Natural killer cell (primary cell): ENCODE measurements at regions not wholly inside any gene's neighbourhood (a gene's known extent, or its start where the extent isn't known, plus 50 kb on each side); places are given as distances from the start of the nearest gene placed in this dataset.

Experiments used
- ATAC-seq, 3 donors: fragments of 150-1000 bp in 2 of 3; fragments of 200-7000 bp in 1 of 3; cut with Tn5 transposase; 1 replicate in 1 of 3; 2 replicates in 2 of 3; pipeline ENCODE4 v1.10.0; 2021; ENCODE audit warnings: mild to moderate bottlenecking in 2 of 3, moderate library complexity in 2 of 3
- DNase-seq, 2 donors: peaks; one replicate each; pipeline versions ENCODE4 v3.0.0 to v3.0.0-alpha.2; 2013 to 2021; ENCODE audit warnings: mixed read lengths in 1 of 2
- H3K27ac ChIP-seq: one replicate; pipeline ENCODE4 v1.5.1; 2013; ENCODE audit warnings: mild to moderate bottlenecking, low read length
- H3K27me3 ChIP-seq: one replicate; pipeline ENCODE4 v1.6.1; 2013; ENCODE audit warnings: low read length; ENCODE audit not compliant: control insufficient read depth, insufficient read depth
- H3K36me3 ChIP-seq: one replicate; pipeline ENCODE4 v1.6.1; 2013; ENCODE audit warnings: low read length; ENCODE audit not compliant: control insufficient read depth, insufficient read depth
- H3K4me1 ChIP-seq: one replicate; pipeline ENCODE4 v1.6.1; 2013; ENCODE audit warnings: low read length; ENCODE audit not compliant: control insufficient read depth, insufficient read depth
- H3K4me3 ChIP-seq: one replicate; pipeline ENCODE4 v1.5.1; 2013; ENCODE audit warnings: low read length
- H3K9me3 ChIP-seq: one replicate; pipeline ENCODE4 v1.6.1; 2013; ENCODE audit warnings: low read length; ENCODE audit not compliant: control insufficient read depth, insufficient read depth
- H3K27ac Mint-ChIP-seq, 2 donors: one replicate each; pipeline ENCODE4 v1.8.0; 2022; ENCODE audit warnings: mild to moderate bottlenecking in 2 of 2, mixed read lengths in 2 of 2, moderate library complexity in 1 of 2
- H3K27me3 Mint-ChIP-seq, 2 donors: one replicate each; pipeline ENCODE4 v1.8.0; 2022; ENCODE audit warnings: low read depth in 2 of 2, mixed read lengths in 2 of 2
- H3K36me3 Mint-ChIP-seq: one replicate; pipeline ENCODE4 v1.8.0; 2022; ENCODE audit warnings: mixed read lengths
- H3K4me1 Mint-ChIP-seq, 2 donors: one replicate each; pipeline ENCODE4 v1.8.0; 2022; ENCODE audit warnings: mixed read lengths in 2 of 2
- H3K4me3 Mint-ChIP-seq: one replicate; pipeline ENCODE4 v1.8.0; 2022; ENCODE audit warnings: mild to moderate bottlenecking, moderate library complexity, mixed read lengths
- H3K9me3 Mint-ChIP-seq, 2 donors: one replicate each; pipeline ENCODE4 v1.8.0; 2022; ENCODE audit warnings: mixed read lengths in 2 of 2
- WGBS: methylation state at CpG from one replicate; pipeline ENCODE4 v1.1.7; 2013; ENCODE audit warnings: missing lambda C conversion rate; ENCODE audit not compliant: insufficient coverage; 5-methylcytosine and 5-hydroxymethylcytosine counted together
- intact Hi-C: fragments of 100-400 bp; cut with micrococcal nuclease; formaldehyde crosslinking; loops from one replicate; pipeline ENCODE4 v1.14.2; 2022
- TF ChIP-seq, protein P1 (sequence below): fragments of 200-600 bp; IDR thresholded peaks from one replicate; pipeline ENCODE4 v1.8.0; 2022; ENCODE audit warnings: antibody characterized with exemption

- H3K9me3 Mint-ChIP-seq: no peaks in the 10 kb centered on the region
- H3K9me3 ChIP-seq: no peaks in the 10 kb centered on the region
- no peak for DNase-seq
- H3K36me3 ChIP-seq: no peaks in the 10 kb centered on the region
- no peak overlapping the region for H3K27ac ChIP-seq
- no peaks in the 10 kb centered on the region for H3K36me3 Mint-ChIP-seq
- no peak for ATAC-seq
- H3K27ac Mint-ChIP-seq: no peak overlapping the region
- intact Hi-C loops: no loop called here
- TF ChIP-seq, protein P1, sequence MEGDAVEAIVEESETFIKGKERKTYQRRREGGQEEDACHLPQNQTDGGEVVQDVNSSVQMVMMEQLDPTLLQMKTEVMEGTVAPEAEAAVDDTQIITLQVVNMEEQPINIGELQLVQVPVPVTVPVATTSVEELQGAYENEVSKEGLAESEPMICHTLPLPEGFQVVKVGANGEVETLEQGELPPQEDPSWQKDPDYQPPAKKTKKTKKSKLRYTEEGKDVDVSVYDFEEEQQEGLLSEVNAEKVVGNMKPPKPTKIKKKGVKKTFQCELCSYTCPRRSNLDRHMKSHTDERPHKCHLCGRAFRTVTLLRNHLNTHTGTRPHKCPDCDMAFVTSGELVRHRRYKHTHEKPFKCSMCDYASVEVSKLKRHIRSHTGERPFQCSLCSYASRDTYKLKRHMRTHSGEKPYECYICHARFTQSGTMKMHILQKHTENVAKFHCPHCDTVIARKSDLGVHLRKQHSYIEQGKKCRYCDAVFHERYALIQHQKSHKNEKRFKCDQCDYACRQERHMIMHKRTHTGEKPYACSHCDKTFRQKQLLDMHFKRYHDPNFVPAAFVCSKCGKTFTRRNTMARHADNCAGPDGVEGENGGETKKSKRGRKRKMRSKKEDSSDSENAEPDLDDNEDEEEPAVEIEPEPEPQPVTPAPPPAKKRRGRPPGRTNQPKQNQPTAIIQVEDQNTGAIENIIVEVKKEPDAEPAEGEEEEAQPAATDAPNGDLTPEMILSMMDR: no peak
- H3K4me3 Mint-ChIP-seq: no peak overlapping the region
- no peaks in the 10 kb centered on the region for H3K4me1 Mint-ChIP-seq
- H3K27me3 Mint-ChIP-seq: peaks cover 6 to 15% of the 10 kb centered on the region in 2 donors
- H3K4me3 ChIP-seq: no peak overlapping the region
- H3K4me1 ChIP-seq: peaks cover 9% of the 10 kb centered on the region
- WGBS: 89% methylated on average over 10 of the region's 10 CpGs
- no peaks in the 10 kb centered on the region for H3K27me3 ChIP-seq
Measured at GRCh38 chr10:30722956-30723620, 93.5 kb upstream of the LYZL2 start.

DNA sequence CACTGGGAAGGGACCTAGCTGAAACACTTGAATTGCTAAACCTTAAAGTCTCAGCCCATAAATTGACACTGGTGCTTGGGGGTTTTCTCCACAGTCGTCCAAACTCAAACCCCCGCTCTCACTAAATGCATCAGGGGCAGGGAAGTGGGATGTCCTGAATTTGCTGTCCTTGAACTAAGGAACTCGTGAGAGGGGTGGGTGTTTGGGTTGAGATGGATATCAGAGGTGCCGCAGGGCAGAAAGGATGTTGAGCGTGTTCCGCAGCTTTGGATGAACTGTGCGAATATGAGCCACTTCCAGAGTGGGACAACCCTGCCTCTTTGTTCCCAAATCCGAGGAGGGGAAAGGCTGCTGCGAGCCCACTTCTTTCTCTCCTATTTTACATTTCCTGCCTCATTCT, 90.3 kb upstream of the LYZL2 start:
- no peaks in the 10 kb centered on the region for H3K36me3 ChIP-seq
- no peaks in the 10 kb centered on the region for H3K4me1 ChIP-seq
- H3K9me3 ChIP-seq: no peaks in the 10 kb centered on the region
- Mint-ChIP-seq H3K4me1 (no peaks in the 10 kb centered on the region), H3K27ac (no peak overlapping the region), H3K36me3 (no peaks in the 10 kb centered on the region), H3K27me3 (peaks cover 13 to 15% of the 10 kb centered on the region in 2 donors), H3K4me3 (no peak overlapping the region), H3K9me3 (no peaks in the 10 kb centered on the region)
- WGBS: 86% methylated on average over 8 of the region's 9 CpGs
- H3K4me3 ChIP-seq: no peak overlapping the region
- no peaks in the 10 kb centered on the region for H3K27me3 ChIP-seq
- no peak overlapping the region for H3K27ac ChIP-seq
- no peak for DNase-seq
- TF ChIP-seq, protein P1: no peak
- ATAC-seq: no peak
- intact Hi-C loops: no loop called here

- ATAC-seq: no peak
- H3K27ac ChIP-seq: no peak overlapping the region
Measured at GRCh38 chr10:30709700-30710358, 80.3 kb upstream of the LYZL2 start.

More at GRCh38 chr10:30709700-30710358, 80.3 kb upstream of the LYZL2 start:
- 84% methylated on average over 6 of the region's 6 CpGs for WGBS
- no peak for DNase-seq
- peaks cover 6 to 17% of the 10 kb centered on the region in 2 donors for H3K27me3 Mint-ChIP-seq
- H3K4me1 ChIP-seq: peaks cover 19% of the 10 kb centered on the region
- no peak overlapping the region for H3K4me3 ChIP-seq
- no peaks in the 10 kb centered on the region for H3K36me3 ChIP-seq
- TF ChIP-seq, protein P1: no peak
- peaks cover 0 to 4% of the 10 kb centered on the region in 2 donors for H3K9me3 Mint-ChIP-seq
- no peak overlapping the region for H3K27ac Mint-ChIP-seq
- H3K36me3 Mint-ChIP-seq: peaks cover 11% of the 10 kb centered on the region
- intact Hi-C loops: no loop called here
- peaks cover 9 to 11% of the 10 kb centered on the region in 2 donors for H3K4me1 Mint-ChIP-seq
- H3K27me3 ChIP-seq: no peaks in the 10 kb centered on the region
- H3K9me3 ChIP-seq: peaks cover 11% of the 10 kb centered on the region
- no peak overlapping the region for H3K4me3 Mint-ChIP-seq
